Stomach smooth muscle (tissue), 2 donors: ENCODE measurements at regions not wholly inside any gene's neighbourhood (a gene's known extent, or its start where the extent isn't known, plus 50 kb on each side); places are given as distances from the start of the nearest gene placed in this dataset.

Experiments used
- H3K27ac ChIP-seq: one replicate; pipeline ENCODE4 v1.7.0; 2013; ENCODE audit warnings: mild to moderate bottlenecking, low read length, inconsistent platforms
- H3K27me3 ChIP-seq, 2 donors: one replicate each; pipeline ENCODE4 v1.7.0; 2013; ENCODE audit warnings: low read length in 2 of 2; ENCODE audit not compliant: insufficient read depth in 2 of 2, control insufficient read depth in 1 of 2
- H3K36me3 ChIP-seq, 2 donors: one replicate each; pipeline ENCODE4 v1.7.0; 2013; ENCODE audit warnings: low read length in 2 of 2; ENCODE audit not compliant: control insufficient read depth in 2 of 2, insufficient read depth in 2 of 2
- H3K4me1 ChIP-seq: one replicate; pipeline ENCODE4 v1.7.0; 2013; ENCODE audit warnings: low read length; ENCODE audit not compliant: control insufficient read depth, insufficient read depth
- H3K4me3 ChIP-seq, 2 donors: one replicate each; pipeline ENCODE4 v1.7.0; 2013; ENCODE audit warnings: low read length in 2 of 2
- H3K9ac ChIP-seq, 2 donors: one replicate each; pipeline ENCODE4 v1.7.0; 2013; ENCODE audit warnings: low read length in 2 of 2, mild to moderate bottlenecking in 1 of 2
- H3K9me3 ChIP-seq, 2 donors: one replicate each; pipeline ENCODE4 v1.7.0; 2013; ENCODE audit warnings: low read length in 2 of 2; ENCODE audit not compliant: control insufficient read depth in 2 of 2
- donor health status: healthy.
- donor health status: Pancreatic carcinoma.

DNA sequence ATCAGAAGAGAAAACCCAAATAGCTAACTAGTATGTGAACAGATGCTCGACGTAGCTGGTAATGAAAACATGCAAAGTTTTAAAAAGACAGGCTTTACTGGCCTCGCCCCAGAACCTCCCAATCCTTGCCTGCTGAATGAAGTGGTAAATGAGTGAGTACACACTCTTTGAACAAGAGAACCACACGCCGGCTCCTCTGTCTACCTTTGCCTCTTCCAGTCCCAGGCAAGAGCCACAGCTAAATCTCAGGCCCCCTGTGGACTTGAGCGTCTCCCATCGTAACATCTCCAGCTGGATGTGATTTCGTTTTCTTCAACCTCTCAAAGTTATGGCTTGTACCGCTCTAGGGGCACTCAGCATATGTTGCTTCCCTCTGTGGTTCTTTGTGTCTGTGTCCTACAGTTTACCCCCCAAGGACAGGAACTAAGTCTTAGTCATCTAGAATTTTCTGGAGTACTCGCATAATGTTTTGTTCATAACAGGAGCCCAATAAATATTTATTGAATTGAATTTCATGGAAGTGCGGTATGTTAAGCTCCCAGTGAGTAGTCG, 153.2 kb upstream of the TAB2 start:
- Histone ChIP-seq H3K9me3 (no peaks in the 10 kb centered on the region), H3K27ac (no peak overlapping the region), H3K36me3 (no peaks in the 10 kb centered on the region), H3K4me3 (no peak overlapping the region), H3K27me3 (no peaks in the 10 kb centered on the region), H3K4me1 (peaks cover 12% of the 10 kb centered on the region), H3K9ac (no peak overlapping the region)

- H3K4me1 ChIP-seq: peaks cover 22% of the 10 kb centered on the region
- no peak overlapping the region for H3K27ac ChIP-seq
- H3K27me3 ChIP-seq: no peaks in the 10 kb centered on the region
- H3K4me3 ChIP-seq: no peak overlapping the region
- H3K9me3 ChIP-seq: no peaks in the 10 kb centered on the region
- no peaks in the 10 kb centered on the region for H3K36me3 ChIP-seq
- no peak overlapping the region for H3K9ac ChIP-seq
These were observed 151.2 kb upstream of the TAB2 start for GRCh38 chr6:149166336-149166735.

DNA sequence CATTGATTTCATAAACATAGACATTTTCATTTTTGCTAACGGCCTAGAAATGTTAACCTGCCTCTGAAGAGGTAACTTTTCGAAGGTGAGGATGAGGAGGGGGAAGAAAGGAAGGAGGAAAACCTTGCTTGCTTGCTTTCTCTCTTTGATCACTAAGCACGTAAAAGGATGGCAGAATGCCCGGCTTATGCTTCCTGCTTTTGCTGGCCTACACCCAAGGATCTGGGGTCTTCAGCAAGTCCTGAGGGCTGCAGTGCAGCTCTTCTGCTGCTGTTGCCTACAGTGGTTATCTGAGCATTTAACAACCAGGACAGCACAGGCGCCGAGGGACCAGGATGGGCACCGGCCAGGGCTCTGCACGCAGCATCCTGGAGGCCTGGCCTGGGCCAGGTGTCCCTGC, 150.8 kb upstream of the TAB2 start:
- Histone ChIP-seq H3K9ac (no peak overlapping the region), H3K27ac (no peak overlapping the region), H3K4me1 (peaks cover 22% of the 10 kb centered on the region)

GRCh38 chr6:149168968-149169367, 148.5 kb upstream of the TAB2 start:
- peaks cover 22% of the 10 kb centered on the region for H3K4me1 ChIP-seq
- no peaks in the 10 kb centered on the region for H3K27me3 ChIP-seq
- no peak overlapping the region for H3K27ac ChIP-seq
- no peak overlapping the region for H3K9ac ChIP-seq
- H3K36me3 ChIP-seq: no peaks in the 10 kb centered on the region
- no peak overlapping the region for H3K4me3 ChIP-seq
- H3K9me3 ChIP-seq: no peaks in the 10 kb centered on the region

More for the DNA sequence above, 150.8 kb upstream of the TAB2 start:
- H3K4me3 ChIP-seq: no peak overlapping the region
- H3K36me3 ChIP-seq: no peaks in the 10 kb centered on the region
- H3K27me3 ChIP-seq: no peaks in the 10 kb centered on the region
- H3K9me3 ChIP-seq: no peaks in the 10 kb centered on the region

DNA sequence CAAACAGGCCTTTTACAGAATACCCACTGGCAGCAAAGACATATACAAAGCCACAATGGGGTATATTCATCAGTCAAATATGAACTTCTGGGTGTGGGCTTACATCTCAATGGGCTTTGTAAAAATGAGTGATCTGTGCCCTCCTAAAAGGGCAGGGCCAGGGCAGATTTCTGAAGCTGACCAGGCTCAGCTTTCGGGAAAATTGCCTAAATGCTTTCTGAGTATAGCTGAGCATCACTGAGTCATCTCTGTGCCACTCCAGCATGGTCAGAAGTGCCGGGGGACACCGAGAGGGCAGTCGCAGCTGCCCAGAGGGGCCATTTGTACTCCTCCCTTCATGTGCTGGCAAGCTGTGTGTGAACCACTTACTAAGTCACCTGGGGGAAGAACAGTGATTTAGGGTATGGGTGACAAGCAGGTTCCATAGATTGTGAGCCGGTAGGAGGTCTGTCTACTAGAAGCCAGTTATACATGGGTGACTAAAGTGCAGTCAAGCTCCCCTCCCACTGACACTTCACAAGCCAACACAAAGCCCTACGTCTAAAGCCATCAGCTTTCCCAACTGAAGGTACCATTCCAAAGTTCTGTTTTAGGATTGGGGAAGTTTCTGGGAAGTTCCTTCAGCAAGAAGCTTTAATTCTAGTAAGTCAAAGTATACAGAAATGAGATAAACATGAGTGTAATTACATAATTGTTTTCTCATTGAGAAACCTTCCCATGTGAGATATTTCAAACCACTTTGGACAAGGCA, 147.6 kb upstream of the TAB2 start:
- Histone ChIP-seq H3K27ac (peak overlapping the region; percentile 41), H3K4me3 (no peak overlapping the region), H3K27me3 (no peaks in the 10 kb centered on the region), H3K9me3 (no peaks in the 10 kb centered on the region), H3K4me1 (peaks cover 22% of the 10 kb centered on the region), H3K36me3 (no peaks in the 10 kb centered on the region), H3K9ac (peak overlapping the region in 1 of 2 donors; percentile 16)

- Histone ChIP-seq H3K9ac (no peak overlapping the region), H3K4me1 (peaks cover 22% of the 10 kb centered on the region), H3K27ac (no peak overlapping the region), H3K4me3 (no peak overlapping the region), H3K36me3 (no peaks in the 10 kb centered on the region), H3K9me3 (no peaks in the 10 kb centered on the region), H3K27me3 (no peaks in the 10 kb centered on the region)
These were observed 146.7 kb upstream of the TAB2 start for GRCh38 chr6:149170564-149171452.

DNA sequence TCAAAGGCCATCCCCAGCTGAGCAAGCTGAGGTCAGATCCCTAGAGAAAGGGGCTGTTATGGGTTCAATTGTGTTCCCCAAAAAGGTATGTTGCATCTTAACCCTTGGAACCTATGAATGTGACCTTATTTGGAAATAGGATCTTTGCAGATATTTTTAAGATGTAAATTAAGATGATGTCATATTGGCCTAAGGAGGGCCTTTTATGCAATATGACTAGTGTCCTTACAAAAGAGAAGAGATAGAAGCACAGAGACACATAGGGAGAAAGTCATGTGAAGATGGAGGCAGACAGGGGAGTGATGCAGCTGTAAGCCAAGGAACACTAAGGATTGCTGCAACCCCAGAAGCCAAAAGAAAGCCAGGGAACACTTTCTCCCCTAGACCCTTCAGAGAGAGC, 144.3 kb upstream of the TAB2 start:
- H3K27me3 ChIP-seq: no peaks in the 10 kb centered on the region
- no peaks in the 10 kb centered on the region for H3K36me3 ChIP-seq
- no peaks in the 10 kb centered on the region for H3K9me3 ChIP-seq
- H3K4me3 ChIP-seq: no peak overlapping the region
- no peak overlapping the region for H3K27ac ChIP-seq
- no peak overlapping the region for H3K9ac ChIP-seq
- peaks cover 15% of the 10 kb centered on the region for H3K4me1 ChIP-seq

- Histone ChIP-seq H3K27ac (no peak overlapping the region), H3K27me3 (no peaks in the 10 kb centered on the region), H3K9me3 (no peaks in the 10 kb centered on the region), H3K9ac (no peak overlapping the region), H3K4me1 (peaks cover 3% of the 10 kb centered on the region), H3K36me3 (no peaks in the 10 kb centered on the region), H3K4me3 (no peak overlapping the region)
These were observed 142.6 kb upstream of the TAB2 start for GRCh38 chr6:149174962-149175361.

DNA sequence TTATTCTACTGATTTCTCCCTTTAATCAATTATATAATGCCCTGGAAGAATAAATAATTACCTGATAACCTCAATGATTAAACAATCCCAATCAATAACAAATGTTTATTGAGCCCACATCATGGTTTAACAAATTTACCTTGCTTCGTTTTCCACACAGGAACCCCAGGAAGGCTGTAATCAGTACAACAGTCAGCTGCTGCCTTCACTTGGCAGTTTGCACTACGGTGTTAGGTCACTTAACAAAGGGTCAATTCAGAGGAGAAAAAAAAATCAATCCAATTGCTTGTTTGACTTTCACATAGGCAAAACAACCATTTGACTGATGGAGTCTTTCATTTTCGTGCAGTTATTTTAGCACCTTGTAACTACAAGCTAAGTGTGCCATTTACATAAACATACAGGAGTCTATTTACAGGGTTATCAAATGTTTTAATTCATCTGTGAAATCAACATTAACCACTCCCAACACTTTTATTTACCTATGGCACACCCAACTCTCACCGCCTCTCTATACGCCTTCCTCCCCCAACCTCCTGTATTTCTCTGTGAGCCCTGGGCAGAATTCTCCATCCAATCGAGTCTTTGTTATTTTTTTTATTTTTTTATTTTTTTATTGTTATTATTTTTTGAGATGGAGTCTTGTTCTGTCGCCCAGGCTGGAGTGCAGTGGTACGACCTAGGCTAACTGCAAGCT, 140.4 kb upstream of the TAB2 start:
- peaks cover 2% of the 10 kb centered on the region for H3K4me1 ChIP-seq
- H3K27me3 ChIP-seq: no peaks in the 10 kb centered on the region
- H3K36me3 ChIP-seq: no peaks in the 10 kb centered on the region
- H3K9ac ChIP-seq: no peak overlapping the region
- H3K27ac ChIP-seq: no peak overlapping the region
- H3K9me3 ChIP-seq: no peaks in the 10 kb centered on the region
- no peak overlapping the region for H3K4me3 ChIP-seq

DNA sequence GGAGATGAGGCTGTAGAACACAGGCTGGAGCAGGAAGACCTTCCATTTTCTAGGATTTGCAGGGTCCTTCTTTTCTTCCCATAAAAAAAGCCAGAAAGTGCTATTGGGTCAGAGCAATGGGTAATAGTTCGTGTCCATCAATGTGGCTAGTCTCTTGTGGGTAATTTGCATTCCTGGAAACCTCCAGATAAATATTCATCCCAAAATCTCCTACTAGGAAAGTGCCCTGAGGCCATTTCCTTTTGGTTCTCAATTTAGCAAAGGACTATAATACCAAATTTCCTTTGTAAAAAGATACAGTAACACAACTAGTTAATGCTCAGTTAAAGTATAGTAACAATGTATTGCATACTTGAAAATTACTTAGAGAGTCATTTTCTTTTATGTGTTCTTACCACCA, 138.1 kb upstream of the TAB2 start:
- H3K9me3 ChIP-seq: no peaks in the 10 kb centered on the region
- H3K27me3 ChIP-seq: no peaks in the 10 kb centered on the region
- H3K27ac ChIP-seq: no peak overlapping the region
- peaks cover 3% of the 10 kb centered on the region for H3K4me1 ChIP-seq
- no peaks in the 10 kb centered on the region for H3K36me3 ChIP-seq
- no peak overlapping the region for H3K9ac ChIP-seq
- H3K4me3 ChIP-seq: no peak overlapping the region
